ENCODE measurements at regions not wholly inside any gene's neighbourhood (a gene's known extent, or its start where the extent isn't known, plus 50 kb on each side); places are given as distances from the start of the nearest gene placed in this dataset.
"Not testable (repeated sequence)": the region's sequence is repeated elsewhere in the genome, so short reads cannot be mapped to it uniquely, and the experiment has no call there.

DNA sequence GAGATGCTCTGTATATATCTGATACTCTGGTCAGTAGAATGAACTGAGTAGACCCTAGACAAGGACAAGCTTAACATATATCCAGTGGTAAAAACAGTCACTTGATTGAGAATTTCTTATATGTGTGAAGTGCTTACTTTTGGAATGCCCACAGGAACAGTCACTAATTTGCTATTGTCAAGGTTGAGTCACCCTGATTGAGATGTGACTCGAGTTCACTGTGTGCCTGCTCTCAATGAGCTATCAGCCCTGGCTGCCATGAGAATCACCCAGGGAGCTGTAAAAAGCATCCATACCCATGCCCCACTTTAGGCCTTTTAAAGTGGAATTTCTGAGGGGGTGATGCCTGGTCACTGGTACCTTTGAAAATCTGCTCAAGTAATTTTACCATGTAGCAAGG lies 283.7 kb downstream of the SUCLG1 start:
- H3K9ac ChIP-seq (ENCODE audit: low read depth, low read length) = no peak overlapping the region
- H3K4me3 ChIP-seq (ENCODE audit: low read depth in 1 of 2, low read length in 2 of 2) = no peak overlapping the region
- ATAC-seq (ENCODE audit: insufficient read depth, low read depth) (no peak), DNase-seq (no peak)
- H3K27me3 ChIP-seq (ENCODE audit: insufficient read depth, low read length, poor library complexity) = no peaks in the 10 kb centered on the region
- H3K79me2 ChIP-seq (ENCODE audit: insufficient read depth, low read length) = no peaks in the 10 kb centered on the region
- no peak overlapping the region for H3K4me2 ChIP-seq (ENCODE audit: insufficient read depth, low read length)
- no peaks in the 10 kb centered on the region for H3K4me1 ChIP-seq (ENCODE audit: insufficient read depth, low read length)
- H2AFZ ChIP-seq (ENCODE audit: low read depth, low read length) = no peak overlapping the region
- TF ChIP-seq EZH2 (IDR thresholded peaks at IDR 0.05; ENCODE audit: borderline replicate concordance, low read depth, low read length, severe bottlenecking) = no peak
- TF ChIP-seq, protein P1, sequence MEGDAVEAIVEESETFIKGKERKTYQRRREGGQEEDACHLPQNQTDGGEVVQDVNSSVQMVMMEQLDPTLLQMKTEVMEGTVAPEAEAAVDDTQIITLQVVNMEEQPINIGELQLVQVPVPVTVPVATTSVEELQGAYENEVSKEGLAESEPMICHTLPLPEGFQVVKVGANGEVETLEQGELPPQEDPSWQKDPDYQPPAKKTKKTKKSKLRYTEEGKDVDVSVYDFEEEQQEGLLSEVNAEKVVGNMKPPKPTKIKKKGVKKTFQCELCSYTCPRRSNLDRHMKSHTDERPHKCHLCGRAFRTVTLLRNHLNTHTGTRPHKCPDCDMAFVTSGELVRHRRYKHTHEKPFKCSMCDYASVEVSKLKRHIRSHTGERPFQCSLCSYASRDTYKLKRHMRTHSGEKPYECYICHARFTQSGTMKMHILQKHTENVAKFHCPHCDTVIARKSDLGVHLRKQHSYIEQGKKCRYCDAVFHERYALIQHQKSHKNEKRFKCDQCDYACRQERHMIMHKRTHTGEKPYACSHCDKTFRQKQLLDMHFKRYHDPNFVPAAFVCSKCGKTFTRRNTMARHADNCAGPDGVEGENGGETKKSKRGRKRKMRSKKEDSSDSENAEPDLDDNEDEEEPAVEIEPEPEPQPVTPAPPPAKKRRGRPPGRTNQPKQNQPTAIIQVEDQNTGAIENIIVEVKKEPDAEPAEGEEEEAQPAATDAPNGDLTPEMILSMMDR (IDR thresholded peaks at IDR 0.05; ENCODE audit: borderline replicate concordance, extremely low read depth, low read length, poor library complexity, severe bottlenecking) = no peak
- no peaks in the 10 kb centered on the region for H3K9me3 ChIP-seq (ENCODE audit: insufficient read depth, low read length, severe bottlenecking)
- H4K20me1 ChIP-seq (ENCODE audit: insufficient read depth, low read length) = no peaks in the 10 kb centered on the region
- no peak overlapping the region for H3K27ac ChIP-seq (ENCODE audit: low read length)
- no peaks in the 10 kb centered on the region for H3K36me3 ChIP-seq (ENCODE audit: insufficient read depth, low read length)

DNA sequence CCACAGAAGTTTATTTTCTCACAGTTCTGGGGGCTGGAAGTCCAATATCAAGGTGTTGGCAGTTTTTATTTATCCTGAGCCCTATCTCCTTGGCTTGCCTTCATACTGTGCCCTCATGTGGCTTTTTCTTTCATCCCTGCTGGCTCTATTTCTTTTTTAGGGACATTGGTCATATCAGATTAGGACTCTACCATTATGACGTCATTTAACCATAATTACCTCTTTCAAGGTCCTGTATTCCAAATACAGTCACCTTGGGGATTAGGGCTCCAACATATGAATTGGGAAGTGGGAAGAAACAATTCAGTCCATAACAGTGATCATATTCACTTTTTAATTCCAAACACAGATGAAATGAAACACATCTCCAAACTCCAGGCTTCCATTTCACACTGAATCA lies 286.0 kb downstream of the SUCLG1 start:
- H3K27me3 ChIP-seq (ENCODE audit: insufficient read depth, low read length, poor library complexity) = no peaks in the 10 kb centered on the region
- H3K4me3 ChIP-seq (ENCODE audit: low read depth in 1 of 2, low read length in 2 of 2) = no peak overlapping the region
- H3K9me3 ChIP-seq (ENCODE audit: insufficient read depth, low read length, severe bottlenecking) = no peaks in the 10 kb centered on the region
- ATAC-seq (ENCODE audit: insufficient read depth, low read depth) (no peak), DNase-seq (no peak)
- H3K36me3 ChIP-seq (ENCODE audit: insufficient read depth, low read length) = no peaks in the 10 kb centered on the region
- H2AFZ ChIP-seq (ENCODE audit: low read depth, low read length) = no peak overlapping the region
- H4K20me1 ChIP-seq (ENCODE audit: insufficient read depth, low read length) = no peaks in the 10 kb centered on the region
- no peaks in the 10 kb centered on the region for H3K79me2 ChIP-seq (ENCODE audit: insufficient read depth, low read length)
- no peak overlapping the region for H3K4me2 ChIP-seq (ENCODE audit: insufficient read depth, low read length)
- TF ChIP-seq, protein P1 (IDR thresholded peaks at IDR 0.05; ENCODE audit: borderline replicate concordance, extremely low read depth, low read length, poor library complexity, severe bottlenecking) = no peak
- no peaks in the 10 kb centered on the region for H3K4me1 ChIP-seq (ENCODE audit: insufficient read depth, low read length)
- H3K9ac ChIP-seq (ENCODE audit: low read depth, low read length) = no peak overlapping the region
- no peak overlapping the region for H3K27ac ChIP-seq (ENCODE audit: low read length)

DNA sequence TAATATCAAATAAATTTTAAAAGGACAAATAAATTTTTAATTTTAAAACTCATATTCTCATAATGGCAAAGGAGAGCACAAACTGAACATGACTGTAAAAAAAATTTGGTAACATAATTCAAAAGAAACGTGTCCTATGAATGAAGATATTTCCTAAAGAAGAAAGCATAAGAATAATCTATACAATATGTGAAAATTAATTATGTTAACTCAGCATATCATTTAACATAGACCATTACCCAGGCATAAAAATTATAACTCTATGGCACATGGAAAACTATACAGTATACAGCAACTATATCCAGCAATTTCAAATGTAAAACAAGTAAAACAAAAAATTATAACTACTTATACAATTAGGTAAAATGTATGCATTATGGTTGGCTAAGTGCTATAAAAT lies 288.1 kb downstream of the SUCLG1 start:
- no peaks in the 10 kb centered on the region for H3K36me3 ChIP-seq (ENCODE audit: insufficient read depth, low read length)
- no peak for TF ChIP-seq EZH2 (IDR thresholded peaks at IDR 0.05; ENCODE audit: borderline replicate concordance, low read depth, low read length, severe bottlenecking)
- TF ChIP-seq, protein P1 (IDR thresholded peaks at IDR 0.05; ENCODE audit: borderline replicate concordance, extremely low read depth, low read length, poor library complexity, severe bottlenecking) = no peak
- H2AFZ ChIP-seq (ENCODE audit: low read depth, low read length) = no peak overlapping the region
- H3K4me3 ChIP-seq (ENCODE audit: low read depth in 1 of 2, low read length in 2 of 2) = no peak overlapping the region
- DNase-seq (no peak), ATAC-seq (ENCODE audit: insufficient read depth, low read depth) (no peak)
- no peak overlapping the region for H3K9ac ChIP-seq (ENCODE audit: low read depth, low read length)
- H3K4me1 ChIP-seq (ENCODE audit: insufficient read depth, low read length) = no peaks in the 10 kb centered on the region
- no peaks in the 10 kb centered on the region for H4K20me1 ChIP-seq (ENCODE audit: insufficient read depth, low read length)
- no peak overlapping the region for H3K4me2 ChIP-seq (ENCODE audit: insufficient read depth, low read length)
- H3K9me3 ChIP-seq (ENCODE audit: insufficient read depth, low read length, severe bottlenecking) = no peaks in the 10 kb centered on the region
- no peak overlapping the region for H3K27ac ChIP-seq (ENCODE audit: low read length)
- no peaks in the 10 kb centered on the region for H3K27me3 ChIP-seq (ENCODE audit: insufficient read depth, low read length, poor library complexity)
- H3K79me2 ChIP-seq (ENCODE audit: insufficient read depth, low read length) = no peaks in the 10 kb centered on the region

DNA sequence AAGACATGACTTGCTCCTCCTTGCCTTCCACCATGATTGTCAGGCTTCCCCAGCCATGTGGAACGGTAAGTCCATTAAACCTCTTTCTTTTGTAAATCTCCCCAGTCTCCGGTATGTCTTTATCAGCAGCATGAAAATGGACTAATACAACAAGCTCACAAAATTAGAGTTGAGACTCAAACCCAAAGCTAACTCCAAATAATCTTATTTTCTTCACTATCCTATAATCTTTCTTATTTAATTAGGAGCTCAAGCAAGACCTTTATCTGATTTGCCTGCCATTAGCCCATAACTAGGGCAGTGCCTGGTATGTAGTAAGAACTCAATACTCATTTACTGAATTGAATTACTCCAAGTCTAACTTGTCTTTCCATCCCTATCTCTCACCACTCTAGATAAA lies 289.2 kb downstream of the SUCLG1 start:
- Histone ChIP-seq H3K27me3 (ENCODE audit: insufficient read depth, low read length, poor library complexity) (no peaks in the 10 kb centered on the region), H3K4me3 (ENCODE audit: low read depth in 1 of 2, low read length in 2 of 2) (no peak overlapping the region), H3K4me1 (ENCODE audit: insufficient read depth, low read length) (no peaks in the 10 kb centered on the region), H3K4me2 (ENCODE audit: insufficient read depth, low read length) (no peak overlapping the region), H3K27ac (ENCODE audit: low read length) (no peak overlapping the region), H3K36me3 (ENCODE audit: insufficient read depth, low read length) (no peaks in the 10 kb centered on the region), H3K9me3 (ENCODE audit: insufficient read depth, low read length, severe bottlenecking) (no peaks in the 10 kb centered on the region), H4K20me1 (ENCODE audit: insufficient read depth, low read length) (no peaks in the 10 kb centered on the region), H3K9ac (ENCODE audit: low read depth, low read length) (no peak overlapping the region), H3K79me2 (ENCODE audit: insufficient read depth, low read length) (no peaks in the 10 kb centered on the region), H2AFZ (ENCODE audit: low read depth, low read length) (no peak overlapping the region)
- no peak for ATAC-seq (ENCODE audit: insufficient read depth, low read depth)
- no peak for DNase-seq
- TF ChIP-seq, protein P1 (IDR thresholded peaks at IDR 0.05; ENCODE audit: borderline replicate concordance, extremely low read depth, low read length, poor library complexity, severe bottlenecking) = no peak
- no peak for TF ChIP-seq EZH2 (IDR thresholded peaks at IDR 0.05; ENCODE audit: borderline replicate concordance, low read depth, low read length, severe bottlenecking)

DNA sequence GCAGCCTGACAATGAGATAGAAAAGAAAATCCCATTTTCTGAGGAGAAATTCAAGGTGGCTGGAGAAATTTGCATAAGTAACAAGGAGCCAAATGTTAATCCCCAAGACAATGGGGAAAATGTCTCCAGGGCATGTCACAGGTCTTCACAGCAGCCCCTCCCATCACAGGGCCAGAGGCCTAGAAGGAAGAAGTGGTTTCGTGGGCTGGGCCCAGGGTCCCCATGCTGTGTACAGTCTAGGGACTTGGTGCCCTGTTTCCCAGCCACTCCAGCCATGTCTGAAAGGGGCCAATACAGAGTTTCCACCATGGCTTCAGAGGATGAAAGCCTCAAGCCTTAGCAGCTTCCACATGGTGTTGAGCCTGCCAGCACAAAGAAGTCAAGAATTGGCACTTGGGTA lies 290.5 kb downstream of the SUCLG1 start:
- H3K4me1 ChIP-seq (ENCODE audit: insufficient read depth, low read length); H3K79me2 ChIP-seq (ENCODE audit: insufficient read depth, low read length); H2AFZ ChIP-seq (ENCODE audit: low read depth, low read length); ATAC-seq (ENCODE audit: insufficient read depth, low read depth); H3K27ac ChIP-seq (ENCODE audit: low read length); H3K9me3 ChIP-seq (ENCODE audit: insufficient read depth, low read length, severe bottlenecking); H3K4me2 ChIP-seq (ENCODE audit: insufficient read depth, low read length); H3K9ac ChIP-seq (ENCODE audit: low read depth, low read length); H3K27me3 ChIP-seq (ENCODE audit: insufficient read depth, low read length, poor library complexity); H3K36me3 ChIP-seq (ENCODE audit: insufficient read depth, low read length); H4K20me1 ChIP-seq (ENCODE audit: insufficient read depth, low read length); DNase-seq; H3K4me3 ChIP-seq (ENCODE audit: low read depth in 1 of 2, low read length in 2 of 2): not testable (repeated sequence)
